ENCODE measurements at regions not wholly inside any gene's neighbourhood (a gene's known extent, or its start where the extent isn't known, plus 50 kb on each side); places are given as distances from the start of the nearest gene placed in this dataset.

DNA sequence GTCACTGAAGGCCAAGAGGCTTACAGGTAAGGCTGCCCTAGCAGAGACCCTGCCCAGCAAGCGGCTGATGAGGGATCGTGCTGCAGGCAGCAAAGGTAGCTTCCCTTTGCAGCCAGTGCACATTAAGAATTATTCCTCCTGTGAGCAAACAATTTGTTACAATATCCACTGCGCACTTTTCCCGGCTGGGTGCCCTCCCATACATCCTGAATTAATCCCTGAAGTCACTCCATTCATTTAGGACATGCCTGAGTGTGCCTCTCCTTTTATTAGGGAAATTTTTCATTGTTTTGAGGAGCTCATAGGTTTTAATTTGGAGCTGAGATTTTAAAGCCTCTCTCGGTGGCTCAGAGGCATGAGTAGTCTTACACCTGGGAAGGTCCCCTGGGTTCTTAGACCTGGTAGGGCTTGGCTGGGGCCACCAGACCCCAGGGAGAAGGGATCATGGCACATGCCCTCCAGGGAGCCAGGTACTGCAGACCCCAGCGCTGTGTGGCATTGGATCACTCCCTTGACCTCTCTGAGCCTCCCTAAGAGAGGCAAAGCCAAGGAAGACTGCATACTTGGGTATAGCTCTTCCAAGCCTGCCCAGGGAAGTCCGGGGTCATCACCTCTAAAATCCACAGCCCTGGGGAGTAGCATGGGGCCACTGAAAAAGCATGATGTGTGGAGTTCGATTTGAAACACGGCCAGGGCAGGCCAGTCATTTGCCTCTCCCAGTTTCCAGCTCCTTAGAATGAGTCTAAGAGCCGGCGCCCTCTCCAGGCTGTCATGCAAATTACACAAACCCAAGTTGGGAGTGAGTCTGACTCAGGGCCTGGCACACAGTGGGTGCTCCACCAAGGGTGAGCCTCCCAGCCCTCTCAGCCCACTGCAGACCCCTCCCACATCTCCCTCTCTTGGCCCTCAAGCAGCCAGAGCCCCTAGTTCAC is 151.9 kb upstream of the LINGO1 start:
- DNase-seq = no peak

DNA sequence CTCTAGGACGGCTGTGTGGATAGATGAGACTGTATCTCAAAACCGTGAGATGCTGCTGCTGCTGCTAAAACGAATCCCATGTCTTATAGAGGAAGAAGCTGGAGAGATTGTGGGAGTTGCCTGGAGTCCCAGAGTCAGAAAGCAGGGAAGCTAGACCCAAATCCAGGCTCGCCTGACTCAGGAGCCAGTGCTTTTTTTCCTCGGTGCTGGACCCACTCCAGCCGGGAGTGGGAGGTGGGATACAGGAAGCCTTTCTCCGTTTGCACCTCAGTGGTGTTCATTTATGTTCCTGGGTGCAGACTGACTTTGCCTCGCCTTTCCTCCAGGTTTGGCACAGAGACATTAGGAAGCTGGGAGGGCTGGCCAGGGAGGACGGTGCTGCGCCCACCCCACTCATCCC is 150.9 kb upstream of the LINGO1 start:
- no peak for DNase-seq

- DNase-seq = no peak
Observed at GRCh38 chr15:77782691-77783090, 150.0 kb upstream of the LINGO1 start.

DNA sequence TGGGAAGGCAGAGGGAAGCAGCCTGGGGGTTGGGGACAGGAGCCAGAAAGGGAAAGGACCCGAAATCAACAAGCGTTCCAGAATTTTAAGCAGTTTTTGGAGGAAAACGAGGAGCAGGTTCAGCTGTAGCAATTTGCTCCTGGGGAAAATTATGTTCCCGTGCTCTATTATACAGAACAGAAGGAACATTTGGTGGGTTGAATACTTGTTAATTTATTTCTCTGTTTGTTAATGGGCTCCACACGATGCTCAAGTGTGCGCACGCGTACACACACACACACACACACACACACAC is 149.2 kb upstream of the LINGO1 start:
- DNase-seq = no peak

- DNase-seq = no peak
Observed at GRCh38 chr15:77781151-77781945, 148.6 kb upstream of the LINGO1 start.

DNA sequence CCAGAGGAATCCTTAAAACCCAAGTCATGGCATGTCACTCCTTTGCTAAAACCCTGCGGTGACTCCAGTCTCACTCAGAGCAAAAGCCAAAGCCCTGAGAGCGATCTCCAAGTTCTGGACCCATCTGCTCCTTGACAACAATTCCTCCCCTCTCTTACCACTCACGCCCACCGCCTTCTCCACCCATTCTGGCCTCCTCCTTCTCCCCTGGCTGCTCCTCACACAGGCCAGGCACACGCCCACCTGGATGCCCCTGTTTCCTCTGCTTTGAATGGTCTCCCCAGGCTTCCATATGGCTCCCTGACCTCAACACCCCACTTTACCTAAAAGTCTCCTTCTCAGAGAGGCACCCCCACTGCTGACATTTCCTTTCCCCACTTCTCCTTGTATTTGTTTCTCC is 146.1 kb upstream of the LINGO1 start:
- DNase-seq = no peak

DNA sequence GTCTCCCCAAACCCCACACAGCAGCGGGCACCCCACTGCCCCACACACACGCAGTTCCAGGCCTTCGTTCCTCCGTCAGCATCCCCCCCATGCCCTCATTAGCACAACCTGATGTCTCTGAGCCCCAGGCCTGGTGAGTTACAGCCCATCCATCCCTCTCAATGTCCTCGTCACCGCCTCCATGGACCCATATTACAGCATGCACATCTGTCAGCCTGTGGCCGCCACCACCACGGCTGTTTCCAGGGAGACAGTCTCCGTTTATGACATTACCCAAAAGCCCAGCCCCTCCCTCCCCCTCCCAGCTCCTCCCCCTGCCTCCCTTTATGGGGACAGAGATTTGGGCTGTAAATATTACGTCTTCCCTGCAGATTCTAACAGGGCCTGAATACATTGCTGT is 143.1 kb upstream of the LINGO1 start:
- DNase-seq = no peak

DNA sequence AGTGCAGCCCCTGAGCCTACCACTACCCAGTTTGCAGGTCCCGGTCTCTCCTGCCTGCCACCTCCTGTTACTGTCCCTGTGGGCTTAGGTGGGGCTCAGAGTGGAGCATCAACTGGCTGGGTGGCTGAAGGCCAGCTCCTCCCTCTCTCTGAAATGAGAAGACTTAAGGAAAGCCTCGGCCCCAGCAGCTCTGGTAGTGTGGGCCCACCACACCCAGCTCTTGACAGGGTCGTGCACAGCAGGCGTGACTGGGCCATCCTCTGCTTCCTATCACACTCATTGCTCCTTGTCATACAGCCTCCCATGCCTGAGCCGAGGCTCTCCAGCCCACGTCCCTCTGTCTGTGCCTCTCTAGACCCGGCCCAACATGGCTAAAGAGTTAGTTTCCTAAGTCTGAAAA is 142.7 kb upstream of the LINGO1 start:
- DNase-seq = no peak

DNA sequence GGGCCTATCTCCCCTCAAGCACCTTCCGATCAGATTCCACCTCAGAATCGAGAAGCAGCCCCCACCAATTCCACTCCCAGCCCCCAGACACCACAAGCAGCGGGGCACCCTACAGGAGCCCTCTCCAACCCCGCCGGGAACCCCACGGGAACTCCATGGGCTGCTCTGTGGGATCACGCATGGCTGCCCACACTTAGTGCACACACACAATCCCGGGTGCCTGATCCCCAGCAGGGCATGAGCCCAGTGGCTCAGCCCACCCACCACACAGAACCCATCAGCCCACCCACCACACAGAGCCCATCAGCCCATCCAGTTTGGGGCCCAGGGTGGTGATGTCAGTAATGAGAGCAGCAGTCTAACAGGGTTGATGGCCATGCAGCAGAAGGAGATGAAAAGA is 141.6 kb upstream of the LINGO1 start:
- DNase-seq = no peak

DNA sequence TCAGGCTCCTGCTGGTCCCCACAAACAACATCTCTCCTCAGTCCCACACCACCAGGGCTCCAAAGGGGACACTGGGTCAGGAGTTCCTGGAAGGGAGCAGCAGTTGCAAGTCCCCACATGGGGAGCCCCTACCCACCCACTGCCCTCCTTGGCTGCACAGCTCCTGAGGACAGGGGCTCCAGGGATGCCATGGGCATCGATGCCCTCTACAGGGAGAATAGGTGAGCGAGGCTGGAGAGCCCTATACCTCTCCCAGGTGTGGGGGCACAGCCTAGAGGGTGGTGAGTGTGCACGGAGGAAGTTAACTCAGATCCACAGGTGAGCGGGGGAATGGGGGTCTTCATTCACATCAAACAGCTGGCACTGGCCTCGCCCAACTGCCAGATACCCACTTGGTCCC is 141.2 kb upstream of the LINGO1 start:
- DNase-seq = no peak

DNA sequence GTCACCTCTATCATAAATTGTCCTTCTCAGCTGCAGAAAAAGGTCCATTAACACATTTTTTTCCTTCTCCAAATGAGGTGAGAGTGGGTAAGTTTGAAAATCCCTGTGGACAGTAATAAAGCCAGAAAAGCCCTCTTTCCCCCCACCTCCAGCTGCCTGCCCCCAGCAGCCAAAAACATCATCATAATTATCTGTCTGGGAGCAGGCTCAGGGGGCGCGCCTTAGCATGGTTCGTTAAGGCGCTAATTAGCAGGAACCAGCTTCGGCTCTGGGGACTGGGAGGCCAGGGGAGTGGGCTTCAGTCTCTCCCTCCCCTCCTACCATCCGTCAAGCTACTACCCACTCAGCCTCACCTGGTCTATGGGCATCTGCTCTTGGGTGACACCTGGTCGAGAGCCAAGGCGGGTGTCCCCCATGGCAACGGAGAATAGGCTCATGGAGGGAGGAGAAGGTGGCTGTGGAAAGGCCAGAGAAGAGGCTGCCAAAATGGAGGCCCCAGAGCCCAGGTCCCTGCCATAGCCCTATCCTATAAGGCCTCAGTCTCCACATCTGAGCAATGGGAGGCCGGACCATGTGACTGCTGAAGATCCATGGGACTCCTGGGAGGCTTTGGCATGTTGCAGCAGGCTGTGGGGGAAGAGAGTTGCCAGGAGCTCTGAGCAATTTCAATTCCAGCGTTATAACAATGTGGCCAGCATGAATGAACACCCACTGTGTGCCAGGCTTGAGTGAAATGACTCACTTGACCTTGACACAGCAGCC is 140.1 kb upstream of the LINGO1 start:
- DNase-seq = no peak

GRCh38 chr15:77771616-77772015 is 138.9 kb upstream of the LINGO1 start:
- no peak for DNase-seq

DNA sequence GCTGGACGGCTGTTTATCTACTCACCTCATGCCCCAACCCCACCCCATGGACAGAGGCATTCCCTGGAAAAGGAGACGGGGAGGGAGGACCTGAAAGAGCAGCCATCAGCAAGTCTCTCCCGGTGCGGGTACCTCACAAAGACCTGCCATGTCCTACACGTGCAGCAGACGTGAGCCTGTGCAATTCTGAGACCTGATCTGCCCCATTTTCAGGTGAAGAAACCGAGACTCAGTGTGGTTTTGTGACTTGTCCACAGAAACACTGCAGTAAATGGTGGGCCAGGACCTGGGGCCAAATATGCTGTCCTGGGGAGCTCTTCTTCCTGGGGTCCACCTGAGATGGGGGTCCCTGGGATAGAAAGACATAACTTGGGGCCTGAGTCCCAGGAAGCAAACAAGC is 137.0 kb upstream of the LINGO1 start:
- DNase-seq = no peak

- DNase-seq = no peak
Observed at GRCh38 chr15:77768521-77769078, 135.9 kb upstream of the LINGO1 start.

GRCh38 chr15:77768107-77768506 is 135.4 kb upstream of the LINGO1 start:
- DNase-seq = no peak

GRCh38 chr15:77764095-77764494 is 131.4 kb upstream of the LINGO1 start:
- DNase-seq = no peak

DNA sequence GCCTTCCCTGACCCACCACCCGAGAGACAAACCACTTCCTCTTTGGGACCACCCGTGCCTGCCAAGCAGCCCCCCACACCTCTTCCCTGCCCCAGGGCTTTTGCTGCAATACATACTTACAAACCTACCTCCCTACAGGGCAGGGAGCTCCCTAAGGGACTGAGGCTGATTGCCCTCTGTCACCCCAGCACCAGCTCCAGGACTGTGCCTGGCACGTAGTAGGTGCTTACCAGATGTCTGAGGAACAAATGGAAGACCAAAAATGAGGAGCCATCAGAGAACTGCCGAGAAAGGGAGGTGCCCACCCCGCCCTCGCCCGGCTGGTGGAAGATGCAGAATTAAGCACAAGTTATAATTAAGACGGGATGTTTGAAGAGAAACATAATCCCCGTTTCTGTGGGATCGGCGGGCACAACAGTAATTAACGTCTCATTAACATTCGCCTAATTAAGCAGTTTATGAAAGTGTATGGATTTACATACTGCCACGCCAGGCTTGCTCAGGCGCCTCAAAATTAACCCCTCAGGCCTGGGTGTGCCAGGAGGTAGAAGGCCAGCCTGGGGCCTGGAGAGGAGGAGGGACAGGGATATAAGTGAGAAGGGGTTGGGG is 130.1 kb upstream of the LINGO1 start:
- no peak for DNase-seq

DNA sequence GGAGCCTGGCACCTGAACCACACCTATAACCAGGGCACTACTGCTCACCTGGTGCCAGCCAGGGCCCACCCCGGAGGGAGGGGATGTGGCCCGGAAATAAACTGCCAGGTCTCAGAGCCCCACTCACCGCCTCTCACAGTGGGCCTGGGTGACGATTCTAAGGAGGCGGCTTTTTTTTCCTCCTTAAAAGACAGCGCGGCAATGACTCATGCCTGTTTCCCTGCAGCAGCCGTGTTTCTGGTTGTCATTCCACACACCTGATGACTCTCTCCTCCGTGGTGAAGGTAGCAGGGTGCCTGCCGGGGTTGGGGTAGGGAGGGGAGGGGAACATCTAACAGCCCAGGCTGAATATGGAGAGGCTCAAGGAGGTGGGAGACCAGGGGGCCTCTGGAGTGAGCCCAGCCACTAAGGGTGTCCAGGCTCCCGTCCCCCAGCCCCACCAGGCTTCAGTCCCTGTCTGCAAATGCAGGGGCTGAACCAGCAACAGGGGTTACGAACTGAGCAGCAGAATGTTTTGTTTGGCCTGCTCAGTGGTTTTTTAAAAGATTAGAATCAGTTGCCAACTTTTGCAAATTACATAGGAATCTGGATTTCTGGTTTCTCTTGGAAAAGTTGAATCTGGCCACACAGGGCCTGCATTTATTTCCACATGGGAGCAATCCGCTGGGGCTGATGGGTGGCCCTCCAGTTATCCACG is 127.3 kb upstream of the LINGO1 start:
- no peak for DNase-seq

DNA sequence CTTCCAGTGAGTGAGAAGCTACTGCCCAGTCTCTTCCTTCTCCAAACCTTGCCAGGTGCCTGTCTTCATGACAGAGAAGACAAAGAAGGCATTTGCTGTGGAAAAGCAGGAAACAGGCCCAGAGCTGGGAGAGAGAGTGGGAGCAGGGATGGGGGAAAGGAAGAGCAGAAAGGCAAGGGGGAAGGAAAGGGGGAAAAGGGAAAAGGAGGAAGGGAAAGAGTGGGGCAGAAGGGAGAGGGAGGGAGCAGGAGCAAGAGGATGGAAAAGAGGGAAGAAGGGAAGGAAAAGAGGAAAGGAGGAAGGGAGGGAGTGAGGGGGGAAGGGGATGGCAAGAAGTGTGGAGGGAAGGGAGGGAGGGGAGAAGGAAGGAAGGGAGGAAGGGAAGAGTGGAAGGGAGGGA is 121.2 kb upstream of the LINGO1 start:
- DNase-seq = no peak

GRCh38 chr15:77753281-77753873 is 120.7 kb upstream of the LINGO1 start:
- DNase-seq = no peak

GRCh38 chr15:77749998-77750540 is 117.4 kb upstream of the LINGO1 start:
- DNase-seq = no peak
